NCI-H1048 (cell line): ENCODE measurements at regions not wholly inside any gene's neighbourhood (a gene's known extent, or its start where the extent isn't known, plus 50 kb on each side); places are given as distances from the start of the nearest gene placed in this dataset.

ENCODE experiments used
- DNase-seq: peaks from one replicate; lab custom pipeline; 2025; lab: John Stamatoyannopoulos, UW

DNA sequence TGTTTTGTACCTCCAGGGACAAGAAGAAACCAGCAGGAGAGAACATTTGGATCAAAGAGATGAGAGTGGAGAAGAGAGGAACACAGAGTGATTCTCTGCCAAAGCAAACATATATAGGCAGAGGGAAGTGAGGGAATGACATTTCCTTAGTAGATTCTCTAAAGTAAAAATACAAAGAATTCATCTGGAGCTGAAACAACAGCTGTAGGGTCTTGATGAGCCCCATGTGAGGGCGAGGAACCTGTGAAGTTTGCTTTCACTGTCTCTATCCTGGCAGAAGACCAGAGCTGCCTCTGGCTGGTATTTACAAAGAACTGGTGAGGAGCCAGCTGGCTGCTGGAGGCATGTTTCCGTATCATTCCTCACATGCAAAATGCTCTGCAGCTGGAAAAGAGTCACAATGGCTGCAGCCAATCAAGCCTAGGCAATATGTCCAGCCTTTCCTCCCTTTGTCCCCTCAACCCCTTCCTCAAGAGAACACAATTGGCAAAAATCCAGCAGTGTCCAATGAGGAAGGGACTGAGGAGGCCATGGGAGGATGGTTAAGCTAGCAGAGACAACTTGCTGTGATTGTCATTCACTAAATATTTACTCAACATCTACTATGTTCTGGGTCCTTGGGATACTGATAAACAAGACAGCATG is 122.5 kb downstream of the PHLDA1 start:
- DNase-seq: no peak

GRCh38 chr12:75905922-75906321 is 125.7 kb downstream of the PHLDA1 start:
- no peak for DNase-seq

DNA sequence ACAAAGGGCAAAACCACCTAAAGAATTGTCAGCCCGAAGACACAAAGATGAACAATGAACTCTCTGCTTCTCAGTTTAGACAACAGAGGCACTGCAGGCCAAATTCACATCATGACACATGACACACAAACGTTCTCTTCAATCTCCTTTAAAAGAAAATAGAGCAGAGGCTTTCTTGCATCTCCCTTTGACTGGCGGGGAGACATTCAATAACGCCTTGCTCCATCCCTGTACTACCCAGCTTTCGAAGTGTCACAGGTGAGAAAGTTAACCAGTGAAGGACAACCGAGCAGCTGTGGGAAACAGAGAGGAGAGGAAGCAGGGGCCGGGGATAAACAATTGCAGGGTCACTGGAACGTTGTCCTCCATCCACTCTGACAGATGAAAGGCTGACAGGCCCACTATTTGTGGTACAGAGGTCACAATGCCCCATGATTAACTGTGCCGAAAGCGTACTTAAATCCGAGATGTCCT is 130.8 kb downstream of the PHLDA1 start:
- no peak for DNase-seq

DNA sequence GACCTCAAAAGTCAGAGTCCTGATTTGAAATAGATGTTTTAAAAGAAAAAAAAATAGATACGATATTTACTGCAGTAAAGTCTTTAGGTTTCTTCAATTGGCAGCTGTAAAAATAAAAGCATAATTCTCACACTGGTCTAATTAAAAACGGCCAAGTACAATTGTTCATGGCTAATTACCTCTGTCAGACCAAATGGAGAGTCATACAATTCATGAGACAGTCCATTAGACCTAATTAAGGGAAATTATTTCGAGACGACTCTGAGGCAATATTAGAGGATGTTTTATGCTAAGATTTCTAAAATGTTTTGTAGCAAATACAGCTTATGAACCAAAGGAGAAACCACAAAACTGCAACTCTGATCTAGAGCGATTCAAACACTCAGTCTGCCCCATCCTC is 131.3 kb downstream of the PHLDA1 start:
- DNase-seq: no peak

DNA sequence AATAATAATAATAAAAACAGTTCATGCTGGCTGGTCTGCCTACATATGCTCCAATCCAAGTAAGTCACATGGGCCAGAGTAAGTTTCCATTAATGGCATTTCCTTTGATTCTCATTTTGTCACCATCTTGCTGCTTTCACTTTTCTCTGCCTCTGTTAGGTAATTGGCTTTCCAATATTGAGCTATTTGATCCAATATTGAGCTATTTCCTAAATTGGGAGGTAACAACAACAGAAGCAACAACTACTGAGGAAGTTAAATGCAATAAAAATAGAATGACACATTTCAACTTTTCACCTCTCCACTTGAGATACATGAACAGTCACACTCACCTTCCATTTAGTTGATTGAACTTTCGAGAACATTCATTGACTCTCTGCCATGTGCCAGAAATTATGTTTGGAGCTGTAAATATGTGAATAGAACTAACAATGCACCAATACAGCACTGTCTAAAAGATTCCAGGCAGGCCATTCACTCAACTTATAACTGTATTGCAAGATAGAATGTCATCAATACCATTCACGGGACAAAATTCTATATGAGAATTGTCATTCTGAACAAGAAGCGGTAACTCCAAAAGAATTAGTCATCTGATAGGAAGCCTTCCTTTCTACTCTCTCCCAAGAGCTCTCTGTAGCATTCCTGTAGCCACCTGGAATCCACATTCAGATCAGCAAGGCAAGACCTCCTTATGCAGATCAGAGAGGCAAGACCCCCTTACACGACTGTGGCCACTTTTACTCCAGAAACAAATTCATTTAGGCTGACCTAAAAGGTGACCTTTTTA is 136.4 kb downstream of the PHLDA1 start:
- no peak for DNase-seq

GRCh38 chr12:75893765-75894164 is 137.8 kb downstream of the PHLDA1 start:
- no peak for DNase-seq

GRCh38 chr12:75892731-75893408 is 138.7 kb downstream of the PHLDA1 start:
- no peak for DNase-seq

GRCh38 chr12:75891072-75891471 is 140.5 kb downstream of the PHLDA1 start:
- no peak for DNase-seq

GRCh38 chr12:75890660-75891059 is 140.9 kb downstream of the PHLDA1 start:
- no peak for DNase-seq

DNA sequence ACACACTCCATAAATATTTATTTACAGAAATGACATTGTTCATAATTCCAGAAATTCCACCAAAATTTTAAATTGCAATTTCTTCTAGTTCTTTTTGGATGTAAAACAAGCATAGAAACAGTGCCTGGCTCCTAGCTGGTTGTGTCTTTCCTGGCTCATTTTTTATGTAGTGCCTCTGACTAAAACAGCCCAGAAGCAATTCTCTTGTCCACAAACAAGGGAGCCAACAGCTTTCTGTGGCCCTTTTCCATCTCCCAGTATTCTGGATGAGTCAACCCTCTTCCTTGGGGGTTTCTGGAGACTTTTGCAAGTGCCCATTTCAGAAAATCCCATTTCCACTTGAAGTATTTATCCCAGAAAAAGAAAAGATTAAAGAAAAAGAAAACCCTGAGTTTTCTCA is 141.4 kb downstream of the PHLDA1 start:
- DNase-seq: no peak

DNA sequence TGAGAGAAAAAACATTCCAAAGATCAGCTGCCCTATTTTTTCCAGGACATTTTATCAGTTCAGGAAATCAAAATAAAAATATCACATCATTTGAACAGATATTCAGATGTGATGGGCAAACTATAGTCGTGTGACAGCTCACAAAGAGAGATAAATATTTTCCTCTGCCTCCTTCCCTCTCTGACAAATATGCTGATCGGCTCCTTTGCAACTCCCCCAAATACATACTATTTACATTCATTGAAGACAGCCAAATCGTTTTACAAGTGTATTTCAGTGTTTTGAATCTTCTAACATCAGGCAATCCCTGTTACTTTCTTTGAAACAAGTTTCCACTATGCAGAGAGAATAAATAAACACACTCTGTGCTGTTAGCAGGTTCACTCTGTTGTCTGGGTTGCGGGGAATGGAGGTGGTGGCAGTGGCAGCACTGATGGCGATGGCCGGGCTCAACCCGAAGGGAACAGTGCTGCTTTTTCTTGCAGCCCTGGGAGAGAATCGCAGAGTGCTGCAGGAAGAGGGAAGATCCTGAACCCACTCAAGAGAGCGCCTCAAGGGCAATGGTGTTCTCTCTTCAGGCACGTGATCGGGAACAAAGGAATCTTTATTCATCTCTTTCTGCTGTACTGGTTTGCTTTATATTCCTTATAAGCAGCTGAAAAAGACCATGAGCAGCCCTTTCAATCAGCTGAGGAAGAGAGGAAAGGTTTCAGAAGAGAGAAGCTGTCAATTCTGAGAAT is 142.5 kb downstream of the PHLDA1 start:
- DNase-seq: no peak

DNA sequence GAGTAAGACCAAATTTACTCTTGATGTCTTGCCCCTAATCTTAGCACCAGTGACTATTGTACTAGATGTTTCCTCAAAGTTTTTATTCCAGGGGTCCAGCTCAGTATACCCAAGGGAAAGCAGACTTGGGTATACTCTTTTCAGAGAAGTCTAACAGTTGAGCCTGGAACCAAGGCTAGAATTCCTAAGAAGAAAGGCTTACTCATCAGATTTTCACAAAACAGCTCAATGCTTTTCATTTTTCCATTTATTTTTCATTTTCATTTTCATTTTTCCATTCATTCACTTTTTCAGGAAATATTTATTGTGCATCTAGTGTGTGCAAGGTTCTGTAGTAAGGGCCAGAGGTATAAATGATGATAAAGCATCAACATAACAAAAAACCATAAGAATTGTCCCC is 143.2 kb downstream of the PHLDA1 start:
- no peak for DNase-seq

DNA sequence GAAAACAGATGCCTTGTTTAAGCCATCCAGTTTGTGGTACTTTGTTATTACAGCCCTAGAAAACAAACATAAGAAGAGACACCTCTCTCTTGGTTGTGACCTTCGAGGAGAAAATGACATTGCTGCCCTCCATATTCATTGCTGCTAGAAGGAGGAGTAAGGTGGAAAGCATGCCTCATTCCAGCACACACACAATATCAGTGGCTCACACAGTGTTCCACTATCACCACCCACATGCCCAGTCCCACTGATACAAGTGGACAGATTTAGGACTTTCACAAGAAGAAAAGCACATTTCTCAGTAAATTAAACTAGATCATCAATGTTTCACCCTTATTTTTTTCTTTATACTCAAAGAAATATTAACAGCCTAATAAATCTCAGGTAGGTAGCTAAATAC is 143.6 kb downstream of the PHLDA1 start:
- no peak for DNase-seq

- no peak for DNase-seq
Observed at GRCh38 chr12:75884465-75884985, 147.1 kb downstream of the PHLDA1 start.

GRCh38 chr12:75883241-75883640 is 148.3 kb downstream of the PHLDA1 start:
- DNase-seq: no peak

DNA sequence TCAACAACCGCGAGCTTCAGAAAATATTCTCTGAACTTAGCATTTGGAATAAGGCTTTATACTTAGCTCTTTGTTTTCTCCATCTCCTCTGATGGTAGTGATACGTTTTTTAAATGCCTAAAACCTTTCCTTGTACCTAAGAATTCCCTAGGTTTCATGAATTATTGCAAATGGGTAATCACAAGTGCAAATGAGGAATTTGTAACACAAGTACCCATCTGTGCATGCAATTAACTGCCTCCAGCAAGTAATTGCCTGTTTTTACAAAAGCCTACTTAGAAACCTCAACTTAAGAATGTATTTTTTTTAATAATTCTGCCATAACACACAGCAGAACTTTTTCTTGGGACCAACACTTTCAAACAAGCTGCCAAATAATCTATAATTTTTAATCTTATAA is 149.2 kb downstream of the PHLDA1 start:
- DNase-seq: no peak

DNA sequence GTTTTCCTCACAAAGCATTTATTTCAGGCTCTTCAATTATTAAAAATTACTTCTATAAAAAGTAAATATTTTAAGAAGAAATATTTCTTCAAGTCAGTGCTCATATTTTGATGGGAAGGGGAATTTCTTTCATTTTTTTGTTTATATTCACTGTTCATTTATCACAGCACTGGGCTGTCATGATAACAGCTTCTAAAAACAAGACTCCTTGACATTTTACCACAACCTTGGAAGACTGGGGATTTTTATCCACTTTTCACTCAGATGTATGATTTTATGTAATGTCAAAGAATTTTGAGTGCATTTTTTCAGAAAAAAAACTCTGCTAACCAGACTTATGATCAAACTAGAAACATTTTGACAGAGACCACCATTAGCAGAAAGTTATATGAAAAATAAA is 149.7 kb downstream of the PHLDA1 start:
- DNase-seq: no peak

- DNase-seq: no peak
Observed at GRCh38 chr12:75877763-75878621, 153.6 kb downstream of the PHLDA1 start.

DNA sequence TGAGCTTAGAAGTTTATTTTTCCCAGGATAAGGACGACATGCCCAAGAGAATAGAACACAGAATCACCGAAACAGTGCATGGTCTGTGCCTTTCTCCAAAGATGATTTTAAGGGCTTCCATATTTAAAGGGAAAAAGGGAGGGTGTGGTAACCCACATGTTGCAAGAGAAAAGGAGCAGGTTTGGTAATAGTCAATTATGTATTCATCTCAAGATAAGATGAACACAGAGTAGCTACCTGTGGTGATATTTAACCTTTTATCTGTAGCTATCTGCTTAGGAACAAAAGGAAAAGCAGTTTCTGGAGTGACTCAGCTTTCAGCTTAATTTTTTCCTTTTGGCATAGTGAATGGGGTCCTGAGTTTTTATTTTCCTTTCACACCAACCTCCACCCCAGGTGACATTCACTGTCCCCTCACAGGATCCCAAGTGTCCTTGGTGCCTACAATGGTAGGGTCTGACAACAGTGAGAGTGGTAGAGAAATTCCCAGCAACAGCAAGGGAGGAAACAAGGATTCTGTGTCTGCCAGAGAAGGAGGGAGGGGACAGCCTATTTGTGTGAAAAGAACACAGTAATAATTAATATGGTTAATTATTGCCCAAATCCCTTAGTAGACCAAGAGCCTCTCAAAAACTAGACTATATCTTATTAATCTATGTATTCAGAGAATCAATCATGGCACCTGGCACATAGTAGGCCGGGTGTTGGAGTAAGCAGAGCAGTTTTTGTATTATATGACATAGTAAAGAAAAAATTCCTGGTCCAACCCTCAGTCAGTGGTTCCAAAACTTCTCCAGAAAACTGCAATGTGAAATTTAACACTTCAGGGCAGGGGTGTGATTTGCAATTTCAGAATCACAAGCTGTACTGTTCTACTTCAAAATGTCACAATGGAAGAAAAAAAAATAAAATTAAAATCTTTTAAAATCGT is 154.5 kb downstream of the PHLDA1 start:
- DNase-seq: no peak

DNA sequence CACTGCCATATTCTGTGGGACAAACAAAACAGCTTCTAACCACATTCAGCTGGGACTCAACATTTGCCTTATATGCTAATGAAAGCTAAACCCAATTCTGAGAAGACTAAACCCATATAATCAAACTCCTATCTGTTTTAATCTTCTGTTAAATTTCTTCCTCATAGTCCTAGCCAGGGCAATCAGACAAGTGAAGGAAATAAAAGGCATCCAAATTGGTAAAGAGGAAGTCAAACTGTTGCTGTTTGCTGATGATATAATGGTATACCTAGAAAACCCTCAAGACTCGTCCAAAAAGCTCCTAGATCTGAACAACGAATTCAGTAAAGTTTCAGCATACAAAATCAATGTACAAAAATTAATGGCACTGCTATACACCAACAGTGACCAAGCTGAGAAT is 157.1 kb downstream of the PHLDA1 start:
- DNase-seq: no peak
